Esophagus muscularis mucosa (tissue), 4 donors: ENCODE measurements at regions not wholly inside any gene's neighbourhood (a gene's known extent, or its start where the extent isn't known, plus 50 kb on each side); places are given as distances from the start of the nearest gene placed in this dataset.

Experiments
- CTCF ChIP-seq, 3 experiments: fragments of 200-600 bp in 2 of 3; fragments of 450-650 bp in 1 of 3; sonication (generic) in 2 of 3; IDR thresholded peaks; one replicate each; pipeline ENCODE4 v1.5.1; 2017 to 2019; ENCODE audit warnings: antibody characterized with exemption in 3 of 3, mild to moderate bottlenecking in 2 of 3, moderate library complexity in 1 of 3
- EP300 ChIP-seq: sonication (generic); formaldehyde crosslinking; IDR thresholded peaks from one replicate; pipeline ENCODE4 v1.6.1; 2017; ENCODE audit warnings: antibody characterized with exemption
- POLR2A ChIP-seq: fragments of 450-650 bp; IDR thresholded peaks from one replicate; pipeline ENCODE4 v1.6.1; 2017; ENCODE audit warnings: antibody characterized with exemption, moderate library complexity, mild to moderate bottlenecking, low read depth
- POLR2AphosphoS5 ChIP-seq, 2 donors: sonication (generic); formaldehyde crosslinking; IDR thresholded peaks; one replicate each; pipeline ENCODE4 v1.6.1; 2017; ENCODE audit warnings: antibody characterized with exemption in 2 of 2

GRCh38 chr22:49543876-49544275 lies 283.8 kb downstream of the BRD1 start:
- no peak for TF ChIP-seq CTCF (IDR thresholded peaks at IDR 0.05)
- no peak for TF ChIP-seq EP300
- TF ChIP-seq POLR2A, result no peak
- no peak for TF ChIP-seq POLR2AphosphoS5 (IDR thresholded peaks at IDR 0.05)
